ENCODE measurements at regions not wholly inside any gene's neighbourhood (a gene's known extent, or its start where the extent isn't known, plus 50 kb on each side); places are given as distances from the start of the nearest gene placed in this dataset.

DNA sequence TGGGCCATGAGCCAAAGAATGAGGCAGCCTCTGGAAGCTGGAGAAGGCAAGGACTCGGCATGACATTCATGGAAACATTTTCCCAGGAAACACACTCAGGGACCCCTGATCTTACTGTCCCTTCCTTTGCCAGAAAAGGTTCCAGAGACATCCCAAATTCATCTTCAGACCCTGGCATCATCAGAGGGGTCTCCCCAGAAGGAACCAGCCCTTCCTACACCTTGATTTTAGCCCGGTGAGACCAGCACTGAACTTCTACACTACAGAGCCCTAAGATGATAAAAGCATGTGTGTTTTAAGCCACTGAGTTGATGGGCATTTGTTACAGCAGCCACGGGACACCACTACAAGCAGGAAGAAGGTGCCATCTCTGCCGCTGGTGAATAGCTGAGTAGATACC, 262.3 kb downstream of the C16orf95 start:
- TF ChIP-seq, protein P1, sequence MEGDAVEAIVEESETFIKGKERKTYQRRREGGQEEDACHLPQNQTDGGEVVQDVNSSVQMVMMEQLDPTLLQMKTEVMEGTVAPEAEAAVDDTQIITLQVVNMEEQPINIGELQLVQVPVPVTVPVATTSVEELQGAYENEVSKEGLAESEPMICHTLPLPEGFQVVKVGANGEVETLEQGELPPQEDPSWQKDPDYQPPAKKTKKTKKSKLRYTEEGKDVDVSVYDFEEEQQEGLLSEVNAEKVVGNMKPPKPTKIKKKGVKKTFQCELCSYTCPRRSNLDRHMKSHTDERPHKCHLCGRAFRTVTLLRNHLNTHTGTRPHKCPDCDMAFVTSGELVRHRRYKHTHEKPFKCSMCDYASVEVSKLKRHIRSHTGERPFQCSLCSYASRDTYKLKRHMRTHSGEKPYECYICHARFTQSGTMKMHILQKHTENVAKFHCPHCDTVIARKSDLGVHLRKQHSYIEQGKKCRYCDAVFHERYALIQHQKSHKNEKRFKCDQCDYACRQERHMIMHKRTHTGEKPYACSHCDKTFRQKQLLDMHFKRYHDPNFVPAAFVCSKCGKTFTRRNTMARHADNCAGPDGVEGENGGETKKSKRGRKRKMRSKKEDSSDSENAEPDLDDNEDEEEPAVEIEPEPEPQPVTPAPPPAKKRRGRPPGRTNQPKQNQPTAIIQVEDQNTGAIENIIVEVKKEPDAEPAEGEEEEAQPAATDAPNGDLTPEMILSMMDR (IDR thresholded peaks at IDR 0.05) = no peak
- TF ChIP-seq POLR2A (IDR thresholded peaks at IDR 0.05) = no peak

Data from heart left ventricle (tissue), 13 donors.